NOMO-1 treated with dmso at 0.1 percent for 144 hours (cell line): ENCODE measurements at regions not wholly inside any gene's neighbourhood (a gene's known extent, or its start where the extent isn't known, plus 50 kb on each side); places are given as distances from the start of the nearest gene placed in this dataset.
"Not testable (repeated sequence)": the region's sequence is repeated elsewhere in the genome, so short reads cannot be mapped to it uniquely, and the experiment has no call there.

Source experiments
- DNase-seq: peaks from one replicate; lab custom pipeline; 2025; ENCODE audit not compliant: unreplicated experiment; lab: John Stamatoyannopoulos, UW

DNA sequence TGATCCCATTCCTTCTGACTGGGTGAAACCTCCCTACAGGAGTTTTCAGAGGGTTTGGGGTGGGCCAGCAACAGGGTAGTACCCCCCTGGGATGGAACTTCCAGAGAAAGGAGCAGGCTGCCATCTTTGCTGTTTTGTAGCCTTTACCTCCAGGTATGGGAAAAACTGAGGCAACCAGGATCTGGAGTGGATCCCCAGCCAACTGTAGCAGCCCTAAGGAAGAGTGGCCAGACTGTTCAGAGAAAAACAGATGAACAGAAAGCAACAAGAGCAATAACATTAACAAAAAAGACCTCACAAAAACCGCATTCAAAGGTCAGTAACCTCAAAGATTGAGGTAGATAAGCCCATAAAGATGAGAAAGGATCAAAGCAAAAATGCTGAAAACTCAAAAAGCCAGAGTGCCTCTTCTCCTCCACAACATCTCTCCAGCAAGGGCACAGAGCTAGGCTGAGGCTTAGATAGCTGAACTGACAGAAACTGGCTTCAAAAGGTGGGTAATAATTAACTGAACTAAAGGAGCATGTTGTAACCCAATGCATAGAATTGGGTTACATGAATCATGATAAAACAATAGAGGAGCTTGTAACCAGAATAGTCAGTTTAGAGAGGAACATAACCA lies 1288.6 kb upstream of the CNTN5 start:
- no peak for DNase-seq

DNA sequence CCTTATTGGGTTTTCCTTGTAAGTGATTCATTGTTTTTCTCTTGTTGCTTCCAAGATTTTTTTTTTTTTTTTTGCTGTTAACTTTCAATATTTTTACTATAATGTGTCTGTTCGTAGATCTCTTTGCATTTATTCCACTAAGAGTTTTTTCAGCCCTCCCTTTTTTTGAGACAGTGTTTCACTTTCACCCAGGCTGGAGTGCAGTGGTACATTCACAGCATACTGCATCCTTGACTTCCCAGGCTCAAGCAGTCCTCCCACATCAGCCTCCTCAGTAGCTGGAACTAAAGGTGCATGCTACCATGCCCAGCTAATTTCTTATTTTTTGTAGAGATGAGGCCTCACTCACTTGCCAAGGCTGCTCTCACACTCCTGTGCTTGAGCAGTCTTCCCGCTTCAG lies 1282.0 kb upstream of the CNTN5 start:
- no peak for DNase-seq

DNA sequence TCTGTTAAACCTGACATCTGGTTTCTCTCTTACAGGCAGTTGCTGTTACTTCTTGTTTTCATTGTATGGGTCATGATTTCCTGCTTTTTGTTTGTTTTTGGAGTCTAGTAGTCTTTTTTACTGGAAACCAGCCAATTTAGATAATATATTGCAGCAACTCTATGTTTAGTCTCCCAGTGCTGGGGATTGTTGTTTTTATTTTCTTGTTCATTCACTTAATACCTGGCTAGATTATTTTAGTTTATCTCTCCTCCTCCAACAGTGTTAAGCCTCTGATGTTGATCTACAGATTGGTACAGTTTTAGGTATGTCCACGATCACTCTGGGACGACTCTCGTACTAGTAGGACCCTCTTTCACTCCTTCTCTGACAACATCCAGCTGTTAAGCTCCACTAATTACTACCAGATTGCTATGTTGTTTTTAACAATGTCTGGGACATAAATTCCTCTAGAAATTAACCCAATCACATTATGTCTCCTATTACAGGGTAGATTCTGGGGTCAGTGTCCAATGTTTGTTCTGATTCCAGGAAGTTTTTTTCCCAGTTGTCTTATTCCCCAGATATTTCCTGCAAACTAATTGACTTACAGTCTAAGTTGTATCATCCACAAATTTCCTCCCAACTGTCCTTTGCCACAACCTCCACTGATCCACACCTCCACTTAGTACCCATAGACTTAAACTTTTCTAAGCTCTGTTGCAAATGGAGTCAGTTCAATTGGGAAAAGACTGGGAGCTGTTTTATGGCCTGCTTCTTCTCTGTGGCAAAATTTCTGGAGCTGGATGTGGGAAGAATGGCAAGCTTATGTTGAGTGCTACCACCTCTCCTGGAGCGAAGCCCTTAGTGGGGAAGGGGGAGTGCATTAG lies 1280.6 kb upstream of the CNTN5 start:
- DNase-seq, result no peak

DNA sequence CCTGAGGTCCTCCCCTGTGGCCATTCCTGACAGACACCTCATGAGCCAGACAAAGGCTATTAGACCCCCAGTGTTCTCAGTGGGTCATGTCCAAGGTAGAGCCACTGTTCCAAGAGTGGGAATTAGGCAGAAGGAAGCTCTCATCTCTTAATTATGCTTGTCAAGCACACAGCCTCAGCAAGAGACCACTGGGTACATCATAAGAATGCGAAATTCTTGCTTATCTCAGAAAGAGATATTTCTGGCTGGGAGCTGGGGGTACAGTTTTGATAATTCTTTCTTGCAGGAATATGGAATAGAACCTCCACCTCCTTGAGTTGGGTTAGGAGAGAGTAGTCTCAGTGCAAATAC lies 1280.0 kb upstream of the CNTN5 start:
- no peak for DNase-seq

DNA sequence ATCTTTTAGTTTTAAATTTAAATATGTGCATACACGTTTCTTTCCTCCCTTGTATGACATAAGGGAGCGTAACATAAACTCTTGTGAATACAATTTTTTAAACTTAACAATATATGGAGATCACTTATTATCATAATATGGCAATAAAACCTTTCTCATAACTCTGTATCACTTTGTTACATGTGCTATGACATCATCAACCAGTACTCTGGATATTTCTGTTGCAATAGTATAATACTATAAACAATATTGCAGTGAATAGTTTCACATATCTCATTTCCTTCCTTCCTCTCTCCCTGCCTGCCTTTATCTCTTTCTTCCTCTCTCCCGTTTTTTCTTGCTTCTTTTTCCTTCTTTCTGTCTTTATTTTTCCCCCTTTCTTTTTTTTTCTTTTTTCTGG lies 1278.0 kb upstream of the CNTN5 start:
- no peak for DNase-seq

DNA sequence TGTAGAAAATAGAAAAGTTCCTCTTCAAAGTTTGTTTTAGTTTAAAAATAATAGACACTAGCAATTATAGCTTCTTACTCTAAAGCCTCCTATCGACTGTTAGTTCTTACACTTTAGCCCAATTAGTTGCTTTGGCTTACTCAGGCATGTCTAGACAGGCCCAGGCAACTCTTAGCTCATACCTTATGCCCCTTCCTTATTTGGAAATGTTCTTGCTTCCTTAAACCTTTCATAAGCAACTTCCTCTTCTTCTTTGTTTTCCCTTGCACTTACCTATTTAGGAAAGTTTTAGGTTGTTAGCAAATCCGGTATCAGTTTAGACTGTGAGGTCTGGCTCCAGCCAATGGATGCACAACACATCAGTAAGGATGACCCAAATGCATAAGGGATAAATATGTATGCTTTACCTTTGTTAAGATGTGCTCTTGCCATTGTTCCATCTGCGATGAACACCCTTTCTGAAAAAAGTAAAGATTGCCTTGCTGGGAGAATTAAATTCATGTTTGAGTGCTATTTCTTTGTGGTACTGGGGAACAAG lies 1277.5 kb upstream of the CNTN5 start:
- DNase-seq, result peak; percentile 15

DNA sequence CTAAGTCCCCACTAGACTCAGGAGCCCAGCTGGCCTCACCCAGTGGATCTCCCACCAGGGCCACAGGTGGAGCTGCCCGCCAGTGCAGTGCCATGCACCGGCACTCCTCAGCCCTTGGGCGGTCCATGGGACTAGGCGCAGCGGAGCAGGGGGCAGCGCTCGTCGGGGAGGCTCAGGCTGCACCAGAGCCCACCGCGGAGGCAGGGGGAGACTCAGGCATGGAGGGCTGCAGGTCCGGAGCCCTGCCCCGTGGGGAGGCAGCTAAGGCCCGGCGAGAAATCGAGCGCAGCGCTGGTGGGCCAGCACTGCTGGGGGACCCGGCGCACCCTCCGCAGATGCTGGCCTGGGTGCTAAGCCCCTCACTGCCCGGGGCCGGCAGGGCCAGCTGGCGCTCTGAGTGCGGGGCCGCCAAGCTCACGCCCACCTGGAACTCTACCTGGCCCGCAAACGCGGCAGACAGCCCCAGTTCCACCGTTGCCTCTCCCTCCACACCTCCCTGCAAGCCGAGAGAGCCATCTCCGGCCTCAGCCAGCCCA lies 1275.2 kb upstream of the CNTN5 start:
- DNase-seq, result no peak

DNA sequence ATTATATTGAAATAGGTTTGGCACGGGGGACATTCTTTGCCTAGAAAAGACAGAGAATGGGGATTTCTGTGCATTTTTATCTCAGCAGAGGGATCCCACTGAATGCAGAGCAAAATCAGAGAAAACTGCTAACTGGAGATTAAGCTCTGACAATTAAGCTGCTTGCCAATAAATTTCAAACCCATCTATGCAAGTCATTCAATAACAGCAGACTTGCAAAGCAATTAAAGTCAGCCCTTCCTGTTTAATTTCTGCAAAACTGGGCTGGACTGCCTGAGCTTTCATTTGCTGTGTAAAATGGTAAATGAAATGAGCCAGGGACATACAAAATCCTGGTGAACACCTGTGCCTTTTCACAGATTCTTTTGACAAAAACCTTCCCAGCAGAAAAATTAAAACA lies 1273.9 kb upstream of the CNTN5 start:
- DNase-seq, result no peak

DNA sequence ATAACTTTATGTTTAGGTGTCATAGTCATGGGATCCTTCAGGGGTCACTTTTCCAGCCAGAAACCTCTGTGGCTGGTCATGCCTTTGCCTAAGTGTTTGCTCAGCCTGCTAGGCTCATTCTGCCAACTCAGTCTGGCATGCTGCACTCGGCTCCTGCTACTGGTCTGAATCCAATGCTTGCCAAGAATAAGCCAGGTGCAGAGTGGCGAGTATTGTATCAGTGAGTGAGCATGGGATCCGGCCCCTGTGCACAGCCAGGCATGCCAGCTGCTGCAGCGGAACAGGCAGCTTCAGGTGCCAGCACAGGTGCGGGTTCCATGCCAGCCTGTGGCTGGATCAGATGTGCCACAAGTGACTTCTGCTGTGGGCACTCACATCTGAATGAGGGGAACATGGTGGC lies 1269.3 kb upstream of the CNTN5 start:
- DNase-seq, result no peak

DNA sequence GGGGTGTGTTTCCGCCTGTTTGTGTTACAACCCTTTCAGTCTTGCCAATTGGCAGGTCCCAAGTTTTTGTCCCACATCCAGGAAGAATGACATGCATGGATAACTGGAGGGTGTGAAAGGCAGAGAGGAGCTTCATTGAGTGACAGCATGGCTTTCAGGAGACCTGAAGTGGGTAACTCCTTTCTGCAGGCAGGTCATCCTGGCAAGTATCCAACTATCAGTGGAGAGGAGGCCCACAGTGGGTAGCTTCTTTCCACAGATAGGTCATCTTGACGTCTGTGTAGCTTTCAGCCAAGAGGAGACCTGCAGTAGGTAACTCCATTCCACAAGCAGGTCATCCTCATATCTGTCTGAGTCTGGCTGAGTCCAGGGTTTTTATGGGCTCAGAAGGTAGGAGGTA lies 1268.8 kb upstream of the CNTN5 start:
- no peak for DNase-seq

DNA sequence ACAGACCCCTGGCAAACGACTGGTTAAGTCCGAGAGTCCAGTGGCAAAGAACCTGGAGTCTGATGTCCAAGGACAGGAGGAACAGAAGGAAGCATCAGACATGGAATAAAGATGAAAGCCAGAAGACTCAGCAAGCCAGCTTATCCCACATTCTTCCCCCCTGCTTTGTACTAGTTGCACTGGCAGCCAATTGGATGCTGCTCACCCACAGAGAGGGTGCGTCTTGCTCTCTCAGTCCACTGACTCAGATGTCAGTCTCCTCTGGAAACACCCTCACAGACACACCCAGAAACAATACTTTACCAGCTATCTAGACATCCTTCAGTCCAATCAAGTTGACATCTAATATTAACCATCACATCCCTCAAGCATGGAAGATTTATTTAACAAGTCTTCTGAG lies 1265.8 kb upstream of the CNTN5 start:
- no peak for DNase-seq

DNA sequence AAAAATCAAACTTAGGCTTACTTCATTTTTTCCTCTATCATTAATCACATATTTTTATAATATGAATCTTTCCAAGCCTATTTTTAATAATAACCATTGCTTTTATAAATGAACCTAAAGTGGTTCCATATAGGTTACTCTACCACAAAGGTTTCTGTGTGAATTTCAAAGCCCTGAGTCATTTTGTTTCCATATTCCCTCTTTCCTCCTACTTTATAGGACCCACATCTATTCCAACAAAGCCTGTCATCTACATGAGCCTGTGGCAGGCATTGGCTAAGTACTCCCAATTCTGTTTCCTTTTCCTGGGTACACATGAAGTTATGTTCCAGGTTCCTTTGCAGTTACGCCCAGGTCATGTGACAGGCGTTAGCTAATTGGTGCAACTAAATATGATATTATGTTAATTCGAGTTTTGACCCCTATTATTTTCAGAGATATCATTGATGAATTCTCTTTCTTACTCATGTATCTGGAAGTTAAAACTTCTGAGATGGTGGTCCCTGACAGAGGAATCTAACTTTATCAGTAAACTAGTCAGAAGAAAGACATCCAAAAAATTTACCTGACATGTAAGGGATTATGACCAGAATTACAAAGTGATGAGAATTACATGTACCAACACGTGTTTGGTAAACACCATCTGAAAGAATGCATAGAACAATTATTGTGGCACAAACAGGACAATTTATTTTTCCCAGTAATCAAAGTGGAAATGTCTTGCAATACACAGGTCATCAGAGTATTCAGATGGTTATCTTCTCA lies 1264.0 kb upstream of the CNTN5 start:
- DNase-seq, result no peak

DNA sequence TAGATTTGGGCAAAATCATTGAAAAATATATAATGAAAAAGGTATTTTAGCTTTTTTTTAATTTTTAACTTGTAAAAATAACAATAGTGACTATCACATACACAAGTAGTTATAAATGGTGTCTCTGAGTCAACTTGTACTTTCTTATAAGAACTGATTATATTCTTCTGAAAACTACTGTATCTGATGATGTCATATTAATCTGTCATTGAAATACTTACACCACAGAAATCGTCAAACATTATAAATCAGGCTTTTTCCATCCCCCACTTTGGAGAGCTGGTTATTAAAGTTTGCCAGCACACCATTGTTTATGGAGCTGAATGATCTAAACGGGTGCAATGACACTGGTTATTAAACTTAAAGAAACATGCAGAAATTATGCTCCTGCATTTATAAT lies 1259.6 kb upstream of the CNTN5 start:
- no peak for DNase-seq

DNA sequence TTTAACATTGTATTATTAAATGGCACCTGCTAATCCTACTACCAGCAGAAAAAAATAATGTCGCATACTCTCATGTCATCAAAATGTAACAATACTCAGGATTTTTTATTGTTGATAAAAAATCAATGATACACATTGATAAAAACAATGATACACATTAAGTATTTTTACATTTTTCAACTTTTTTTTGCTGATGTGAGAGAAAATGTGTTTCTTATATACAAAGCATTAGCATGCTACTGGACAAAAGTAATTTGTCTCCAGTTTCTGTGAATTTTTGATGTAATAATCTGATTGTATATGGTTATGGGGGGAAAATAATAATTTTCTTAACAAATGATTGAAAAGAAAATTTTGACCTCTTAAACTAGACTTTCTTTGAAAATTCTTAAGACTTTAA lies 1256.6 kb upstream of the CNTN5 start:
- no peak for DNase-seq

DNA sequence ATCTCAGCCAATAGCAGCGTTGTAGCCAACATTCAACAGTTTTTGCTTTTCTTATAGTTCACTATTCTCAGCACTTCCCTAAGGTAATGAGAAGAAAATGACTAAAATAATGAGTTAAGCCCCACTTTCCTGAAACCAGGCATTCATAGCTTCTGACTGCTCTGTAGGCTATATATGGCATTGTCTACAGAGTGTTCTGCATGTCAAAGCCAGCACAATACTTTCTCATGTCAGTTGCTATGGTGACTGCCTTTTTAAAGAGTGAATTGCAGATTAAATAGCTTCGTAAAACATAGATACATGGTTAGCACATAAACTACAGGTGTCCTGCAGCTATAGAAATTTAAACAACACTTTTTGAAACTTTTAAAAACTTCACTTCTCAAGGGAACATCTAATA lies 1256.1 kb upstream of the CNTN5 start:
- DNase-seq, result no peak

DNA sequence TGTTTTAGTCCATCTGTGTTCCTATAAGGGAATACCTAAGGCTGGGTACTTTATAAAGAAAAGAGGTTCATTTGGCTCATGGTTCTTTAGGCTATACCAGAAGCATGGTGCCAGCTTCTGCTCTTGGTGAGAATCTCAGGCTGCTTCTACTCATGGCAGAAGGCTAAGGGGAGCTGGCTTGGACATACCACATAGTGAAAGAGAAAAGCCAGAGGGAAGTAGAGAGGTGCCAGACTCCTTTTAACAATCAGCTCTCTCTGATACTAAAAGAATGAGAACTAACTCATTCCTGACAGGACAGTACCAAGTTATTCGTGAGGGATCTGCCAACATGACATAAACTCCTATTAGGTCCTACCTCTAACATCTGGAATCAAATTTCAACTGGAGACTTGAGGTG lies 1250.2 kb upstream of the CNTN5 start:
- no peak for DNase-seq

DNA sequence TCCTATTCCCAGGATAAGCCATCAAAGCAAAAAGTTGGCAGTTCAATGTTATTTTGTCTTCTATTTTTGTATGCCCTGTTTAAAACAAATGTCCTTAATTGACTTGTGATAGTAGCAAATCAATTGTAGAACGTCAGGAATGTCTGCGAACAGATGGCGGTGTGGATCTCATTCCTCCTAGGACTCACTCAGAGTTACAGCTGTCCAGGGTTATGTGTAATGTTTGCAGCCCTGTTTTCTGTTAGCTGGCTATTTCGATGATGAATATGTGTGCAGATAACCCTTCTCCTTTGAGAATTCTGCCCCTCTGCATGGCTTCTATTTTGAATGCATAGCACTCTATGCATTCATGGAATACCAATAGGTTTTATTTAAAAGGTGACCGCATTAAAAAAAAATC lies 1248.0 kb upstream of the CNTN5 start:
- DNase-seq, result no peak

DNA sequence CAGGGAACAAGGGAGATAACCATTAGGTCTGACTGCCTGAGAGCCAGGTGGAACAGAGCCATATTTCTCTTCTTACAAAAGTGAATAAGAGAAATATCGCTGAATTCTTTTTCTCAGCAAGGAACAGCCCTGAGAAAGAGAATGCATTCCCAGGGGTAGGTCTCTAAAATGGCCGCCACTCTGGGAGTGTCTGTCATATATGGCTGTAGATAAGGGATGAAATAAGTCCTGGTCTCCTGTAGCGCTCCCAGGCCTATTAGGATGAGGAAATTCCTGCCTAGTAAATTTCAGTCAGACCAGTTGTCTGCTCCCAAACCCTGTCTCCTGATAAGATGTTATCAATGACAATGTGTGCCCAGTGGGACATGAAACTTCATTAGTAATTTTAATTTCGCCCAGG lies 1236.4 kb upstream of the CNTN5 start:
- not testable (repeated sequence) for DNase-seq

DNA sequence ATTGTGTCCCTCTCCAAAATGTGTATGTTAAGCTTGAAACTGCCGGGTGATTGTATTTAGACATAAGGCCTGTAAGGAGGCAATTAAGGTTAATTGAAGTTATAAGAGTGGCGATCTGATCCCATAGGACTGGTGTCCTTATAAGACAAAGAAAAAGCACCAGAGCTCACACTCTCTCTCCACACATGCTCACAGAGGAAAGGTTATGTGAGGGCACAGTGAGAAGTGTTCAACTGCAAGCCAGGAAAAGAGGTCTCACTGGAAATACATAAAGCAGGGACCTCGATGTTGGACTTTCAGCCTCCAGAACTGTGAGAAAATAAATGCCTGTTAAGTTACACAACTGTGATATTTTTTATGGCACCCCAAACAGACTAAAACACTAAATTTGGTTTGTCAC lies 1233.8 kb upstream of the CNTN5 start:
- no peak for DNase-seq

DNA sequence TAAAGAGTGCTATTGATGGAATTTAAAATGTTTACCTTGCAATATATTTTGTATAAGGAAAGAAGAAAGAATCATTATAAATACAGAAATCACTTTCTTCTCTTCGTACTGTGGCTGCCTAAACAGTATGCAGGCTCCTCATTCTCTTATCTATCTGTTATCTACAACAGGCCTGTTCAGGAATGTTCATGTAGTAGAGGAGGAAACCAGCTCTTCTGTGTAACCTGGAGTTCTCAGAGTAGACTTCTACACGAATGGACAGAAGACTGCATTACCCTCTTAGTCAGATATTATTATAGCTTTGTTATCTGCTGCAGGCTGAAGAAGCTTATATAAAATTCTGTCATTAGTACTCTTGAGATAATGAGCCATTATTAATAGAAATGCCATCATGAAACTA lies 1225.9 kb upstream of the CNTN5 start:
- no peak for DNase-seq

DNA sequence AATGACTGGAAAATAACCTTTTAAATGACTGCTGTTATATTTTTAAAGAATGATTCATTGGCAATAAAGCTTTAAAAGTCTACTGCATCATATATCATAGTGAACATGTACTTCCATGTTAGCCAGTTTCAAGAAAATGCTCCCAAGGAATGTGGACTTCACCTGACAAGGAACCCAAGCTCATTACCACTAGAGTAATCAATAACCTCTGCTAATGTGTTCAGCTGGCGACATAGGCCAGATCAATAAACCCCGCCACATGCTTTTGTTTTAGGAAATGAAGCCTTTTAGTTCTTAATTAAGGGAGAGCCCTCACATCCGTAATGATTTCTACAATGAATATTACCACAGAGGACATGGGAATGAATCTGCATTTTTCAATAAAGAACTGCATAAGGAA lies 1219.9 kb upstream of the CNTN5 start:
- no peak for DNase-seq
